HG02571 (cell line): ENCODE measurements at regions not wholly inside any gene's neighbourhood (a gene's known extent, or its start where the extent isn't known, plus 50 kb on each side); places are given as distances from the start of the nearest gene placed in this dataset.

ENCODE experiments used
- ATAC-seq: cut with Tn5 transposase; IDR thresholded peaks from one replicate; pipeline ENCODE4 v1.9.1; 2021; ENCODE audit warnings: mild to moderate bottlenecking, moderate library complexity; ENCODE audit not compliant: unreplicated experiment

DNA sequence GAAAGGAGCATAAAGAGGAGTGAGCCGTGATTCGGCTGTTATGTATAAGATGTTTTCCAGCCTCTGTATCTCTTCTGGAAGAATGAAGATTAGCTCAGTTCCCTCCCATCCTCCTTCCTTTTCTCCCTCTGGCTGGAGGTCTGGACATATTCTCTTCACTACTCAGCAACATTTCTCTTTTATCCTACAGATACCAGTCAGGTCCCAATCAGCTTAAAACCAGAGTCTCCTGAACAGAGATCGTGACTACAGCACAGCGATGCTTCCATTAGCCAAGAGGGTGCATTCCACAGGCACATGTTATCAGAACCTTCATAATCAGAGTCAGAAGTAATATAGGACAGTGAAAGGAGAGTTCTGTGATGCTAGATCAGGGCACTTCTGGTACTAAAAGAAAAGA lies 133.9 kb upstream of the SOX4 start:
- ATAC-seq: no peak

DNA sequence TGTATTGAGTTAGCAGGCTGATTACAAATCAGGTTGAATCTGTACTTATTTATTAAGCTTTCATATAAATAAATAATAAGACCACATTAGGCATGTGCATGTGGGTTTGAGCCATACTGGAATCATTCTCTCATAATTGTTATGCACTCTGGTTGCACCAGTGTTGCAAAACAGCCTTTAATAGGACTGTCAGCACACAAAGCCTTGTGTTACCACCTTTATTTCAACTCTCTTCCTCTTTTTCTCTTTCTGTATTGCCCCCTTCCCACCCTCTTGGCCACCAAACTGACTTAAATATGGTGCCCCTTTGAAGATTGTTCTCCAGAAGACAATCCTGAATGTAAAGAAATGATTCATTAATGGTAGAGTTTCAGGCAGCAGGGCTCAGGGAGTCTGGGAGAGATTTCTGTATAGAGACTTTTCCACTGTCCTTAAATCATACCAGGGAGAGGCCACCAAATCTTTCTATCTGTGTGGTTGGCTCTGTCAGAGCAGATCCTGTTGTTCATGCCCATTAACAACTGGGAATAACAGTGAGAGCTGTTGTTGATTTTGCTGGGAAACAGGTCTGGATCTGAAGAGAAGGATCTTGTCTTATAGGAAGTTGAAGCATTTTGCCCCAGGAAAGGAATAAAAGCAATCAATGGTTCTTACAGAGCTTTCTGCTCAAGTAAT lies 131.6 kb upstream of the SOX4 start:
- ATAC-seq: no peak

DNA sequence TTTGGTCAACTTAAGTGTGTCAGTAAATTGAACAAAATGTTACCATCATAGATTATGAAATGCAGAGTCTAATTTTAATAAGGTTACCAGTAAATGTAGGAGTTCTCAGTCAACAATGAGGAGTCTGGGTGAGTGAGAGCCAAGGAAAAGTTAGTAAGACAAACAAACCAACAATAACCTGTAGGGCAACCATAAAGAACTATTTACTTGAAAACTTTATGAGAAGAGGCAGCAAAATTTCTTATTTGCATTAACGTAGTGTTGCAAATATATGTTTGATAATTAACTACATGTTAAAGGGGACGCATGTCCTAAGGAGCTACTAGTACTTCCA lies 131.1 kb upstream of the SOX4 start:
- no peak for ATAC-seq

DNA sequence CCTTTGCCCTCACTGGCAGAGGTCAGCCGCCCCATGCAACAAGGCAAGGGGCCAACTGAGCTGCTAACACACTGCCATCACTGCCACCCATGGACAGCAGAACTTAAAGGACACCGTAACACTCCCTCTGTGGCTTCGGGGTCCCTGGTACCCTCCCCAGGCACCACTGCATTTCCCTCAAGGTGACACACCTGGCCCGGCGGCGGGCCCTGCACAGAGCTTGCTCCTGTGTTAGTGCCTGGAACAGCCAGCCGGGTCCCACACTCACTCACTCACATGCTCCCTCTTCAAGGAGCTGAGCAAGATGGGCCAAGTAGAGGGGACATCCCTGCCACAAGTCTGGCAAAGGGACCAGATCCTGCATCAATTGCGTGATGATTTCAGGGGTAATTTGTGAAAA lies 126.5 kb upstream of the SOX4 start:
- ATAC-seq: no peak

DNA sequence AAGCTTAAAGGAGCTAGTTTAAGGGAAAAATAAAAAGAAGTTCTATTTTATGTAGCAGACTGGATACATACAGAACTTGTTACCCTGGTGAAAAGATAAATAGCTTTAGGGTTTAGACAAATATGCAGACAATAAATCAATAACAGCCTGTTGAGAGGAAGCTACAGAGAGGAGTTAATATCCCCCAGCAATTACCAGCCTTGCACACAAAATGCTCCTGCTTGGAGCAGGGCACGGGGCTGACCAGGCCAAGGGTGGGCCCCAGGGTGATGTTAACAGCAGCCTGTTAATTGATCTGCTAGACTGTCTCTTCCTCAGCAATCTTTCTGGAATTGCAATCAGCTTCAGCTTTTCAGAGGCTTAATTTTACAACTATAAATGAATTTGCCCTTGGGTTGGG lies 125.1 kb upstream of the SOX4 start:
- ATAC-seq: no peak

DNA sequence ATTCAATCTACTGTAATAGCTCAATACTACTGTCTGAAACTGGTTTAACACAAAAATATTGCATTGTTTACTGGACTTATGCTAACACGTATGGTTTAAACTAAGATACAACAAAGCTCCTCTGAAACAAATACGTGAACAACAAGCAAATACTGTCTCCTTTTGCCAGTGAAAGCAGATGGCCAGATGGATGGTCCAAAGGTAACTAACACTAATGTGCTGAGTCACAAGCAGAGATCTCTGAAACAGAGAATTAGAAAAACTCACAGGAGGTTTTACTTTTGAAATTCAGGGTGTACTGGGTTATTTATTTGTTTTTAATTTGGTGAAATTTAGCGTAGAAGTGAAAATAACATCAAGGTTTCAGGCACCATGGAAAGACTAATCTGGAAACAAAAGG lies 124.3 kb upstream of the SOX4 start:
- no peak for ATAC-seq

DNA sequence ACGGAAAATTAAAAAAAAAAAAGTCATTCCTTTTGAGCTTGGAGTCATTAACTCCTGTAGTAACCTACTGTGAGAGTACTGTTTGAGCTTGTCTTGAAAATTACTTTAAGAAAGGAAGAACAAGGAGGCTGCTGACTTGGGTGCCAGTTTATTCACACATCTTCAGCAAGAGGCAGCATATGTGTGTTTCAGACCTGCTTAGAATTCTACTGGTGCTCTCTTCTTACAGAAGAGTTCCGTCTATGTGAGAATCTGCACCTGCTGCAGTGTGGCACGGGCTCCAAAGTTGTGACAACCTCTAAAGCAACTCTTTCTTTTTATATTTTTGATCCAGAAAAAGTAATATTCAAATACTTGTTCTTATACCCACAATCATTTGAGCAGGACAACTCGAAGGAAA lies 117.4 kb upstream of the SOX4 start:
- ATAC-seq: no peak

DNA sequence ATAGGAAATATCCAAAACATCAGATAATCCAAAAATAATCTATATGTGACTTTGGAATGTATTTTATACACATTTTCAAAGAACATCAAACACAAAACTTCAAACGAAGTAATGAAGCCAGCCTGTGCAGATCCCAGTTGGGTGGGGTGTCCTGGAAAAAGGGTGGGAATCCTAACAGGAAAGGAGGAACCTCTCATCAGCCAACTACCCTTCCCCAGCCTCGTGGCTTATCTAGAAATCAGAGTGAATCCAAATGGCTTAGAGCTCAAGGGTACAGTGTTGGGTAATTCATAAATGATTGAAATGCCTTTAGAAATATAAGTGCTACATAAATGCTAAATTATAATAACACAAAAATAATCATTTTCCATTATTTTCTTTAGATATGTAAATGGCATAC lies 115.1 kb upstream of the SOX4 start:
- no peak for ATAC-seq

DNA sequence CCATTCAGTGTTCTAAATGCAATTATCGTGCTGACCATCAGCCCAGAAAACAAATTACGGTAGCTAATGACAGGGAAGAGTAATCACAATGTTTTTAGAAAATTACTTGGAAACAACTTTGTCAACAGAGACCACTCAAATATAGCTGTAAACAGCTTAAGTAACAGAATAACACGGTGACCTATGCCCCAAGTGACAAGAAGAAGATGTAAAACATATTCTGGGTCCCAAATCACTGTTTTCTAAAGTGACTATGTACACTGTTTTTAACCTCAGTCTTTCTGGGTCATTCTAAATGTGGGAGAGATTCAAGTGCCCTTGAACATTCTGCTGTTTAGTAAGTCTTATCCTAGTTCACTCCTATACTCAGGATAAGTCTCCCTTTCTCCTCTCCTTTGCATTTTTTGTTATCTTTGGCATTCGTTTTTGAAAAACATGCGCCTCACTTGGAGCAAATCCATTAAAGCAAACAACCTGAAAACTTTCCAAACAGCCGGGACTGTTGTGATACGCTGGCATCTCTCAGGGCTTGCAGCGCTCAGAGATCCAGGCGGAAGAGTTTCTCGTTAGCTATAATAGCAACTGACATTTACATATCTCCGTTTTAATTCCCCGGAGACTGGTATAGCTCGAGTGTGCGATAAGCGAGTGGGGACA lies 114.5 kb upstream of the SOX4 start:
- no peak for ATAC-seq

DNA sequence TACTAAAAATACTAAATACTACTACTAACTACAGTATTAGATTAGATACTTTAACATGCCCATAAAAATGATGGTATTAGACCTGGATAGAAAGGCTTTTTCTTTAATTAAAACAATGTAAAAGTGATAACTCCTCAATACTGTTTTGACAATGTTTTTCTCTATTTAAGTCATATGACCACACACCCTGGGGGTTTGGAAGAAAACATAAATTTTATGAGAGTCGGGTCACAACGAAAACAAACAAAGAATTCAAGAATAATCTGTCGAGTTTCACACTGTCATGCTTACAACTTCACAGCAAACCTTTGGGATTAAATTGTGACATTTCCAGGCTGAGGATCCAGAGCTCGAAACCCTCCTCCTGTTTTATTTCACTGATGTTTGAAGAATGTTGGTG lies 107.4 kb upstream of the SOX4 start:
- no peak for ATAC-seq

DNA sequence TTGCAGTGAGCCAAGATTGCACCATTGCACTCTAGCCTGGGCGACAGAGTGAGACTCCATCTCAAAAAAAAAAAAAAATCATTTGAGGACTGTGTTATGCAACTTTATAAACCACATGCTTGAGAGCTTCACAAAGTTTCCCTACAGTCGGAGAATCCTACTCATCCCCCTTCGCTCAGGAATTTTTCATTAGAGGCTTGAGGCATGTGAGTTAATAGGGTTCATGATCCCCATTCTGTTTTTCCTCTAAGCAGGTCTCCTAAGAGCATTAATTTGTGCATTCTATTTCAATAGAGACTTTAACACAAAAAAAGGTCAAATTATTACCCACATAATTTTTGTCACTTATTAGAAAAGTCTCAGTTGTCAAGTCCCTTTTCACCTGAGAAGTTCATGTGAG lies 103.7 kb upstream of the SOX4 start:
- ATAC-seq: no peak

DNA sequence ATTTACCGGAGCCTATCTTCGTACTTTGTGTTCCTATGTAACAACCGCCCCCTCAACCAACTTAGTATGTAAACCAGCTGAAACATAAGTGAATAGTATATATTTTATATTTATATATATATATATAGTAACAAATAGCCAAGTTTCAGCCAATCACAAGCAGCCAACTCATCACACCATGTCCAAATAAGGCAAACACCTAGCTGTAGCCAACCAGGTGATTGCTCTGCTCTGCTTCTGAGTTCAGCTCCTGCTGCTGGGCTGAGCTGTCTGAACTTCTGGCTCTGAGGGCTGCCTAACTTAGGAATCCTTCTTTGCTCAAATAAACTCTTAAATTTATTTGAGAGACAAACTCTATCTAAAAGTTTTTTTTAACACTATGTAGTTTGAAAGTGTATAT lies 101.6 kb upstream of the SOX4 start:
- ATAC-seq: no peak

DNA sequence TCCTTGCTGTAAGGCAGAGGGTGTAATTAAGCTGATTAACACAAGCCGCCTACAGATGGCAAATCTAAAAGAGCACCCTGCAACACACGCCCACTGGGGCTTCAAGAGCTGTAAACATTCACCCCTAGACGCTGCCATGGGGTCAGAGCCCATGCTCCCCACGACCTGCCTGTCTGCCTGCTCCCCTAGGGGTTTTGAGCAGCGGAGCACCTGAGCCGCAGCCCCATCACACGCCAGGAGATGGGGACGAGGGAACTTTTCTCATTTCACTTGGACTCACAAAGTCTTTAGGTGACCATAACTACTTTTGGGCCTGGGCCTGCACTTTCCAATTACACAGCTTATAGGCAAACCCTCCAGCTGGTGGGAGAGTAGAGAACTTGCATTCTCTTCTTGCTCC lies 99.0 kb upstream of the SOX4 start:
- ATAC-seq: no peak

DNA sequence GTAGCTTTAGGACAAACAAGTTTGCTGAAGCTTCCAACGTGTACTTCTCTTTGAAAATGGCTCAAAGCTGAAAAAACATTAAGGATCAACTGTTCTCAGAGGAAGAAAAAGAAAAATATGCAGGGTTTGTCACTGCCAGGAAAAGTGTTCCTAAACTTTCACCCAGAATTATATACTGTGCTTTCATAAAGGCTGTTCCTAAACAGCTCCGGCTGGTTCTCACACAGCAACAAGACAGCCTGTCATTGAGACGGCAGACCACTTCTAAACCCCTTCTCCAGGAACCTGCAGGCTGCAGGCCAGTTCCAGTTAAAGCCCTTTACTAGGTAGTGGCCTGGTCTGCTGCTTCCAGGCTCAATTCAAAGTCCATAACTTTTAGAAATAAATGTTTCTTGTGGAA lies 97.4 kb upstream of the SOX4 start:
- no peak for ATAC-seq

DNA sequence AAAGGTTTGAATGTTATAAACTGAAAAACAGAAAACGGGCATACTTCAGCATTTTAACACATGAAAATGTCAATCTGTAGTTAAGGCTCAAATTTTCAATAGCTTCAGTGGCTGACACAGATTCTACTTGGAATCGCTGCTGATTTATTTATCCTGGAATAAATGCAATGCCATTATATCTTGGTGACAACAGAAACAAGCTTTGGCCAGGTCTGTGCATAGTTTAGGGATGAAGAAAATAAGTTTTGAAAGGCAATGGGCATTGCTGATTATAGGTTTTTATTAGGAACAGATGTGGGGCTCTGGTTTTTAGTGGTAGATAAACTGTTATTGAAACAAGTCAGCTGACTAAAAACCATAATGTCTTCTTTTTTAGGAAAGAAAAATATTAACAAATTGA lies 96.8 kb upstream of the SOX4 start:
- no peak for ATAC-seq

DNA sequence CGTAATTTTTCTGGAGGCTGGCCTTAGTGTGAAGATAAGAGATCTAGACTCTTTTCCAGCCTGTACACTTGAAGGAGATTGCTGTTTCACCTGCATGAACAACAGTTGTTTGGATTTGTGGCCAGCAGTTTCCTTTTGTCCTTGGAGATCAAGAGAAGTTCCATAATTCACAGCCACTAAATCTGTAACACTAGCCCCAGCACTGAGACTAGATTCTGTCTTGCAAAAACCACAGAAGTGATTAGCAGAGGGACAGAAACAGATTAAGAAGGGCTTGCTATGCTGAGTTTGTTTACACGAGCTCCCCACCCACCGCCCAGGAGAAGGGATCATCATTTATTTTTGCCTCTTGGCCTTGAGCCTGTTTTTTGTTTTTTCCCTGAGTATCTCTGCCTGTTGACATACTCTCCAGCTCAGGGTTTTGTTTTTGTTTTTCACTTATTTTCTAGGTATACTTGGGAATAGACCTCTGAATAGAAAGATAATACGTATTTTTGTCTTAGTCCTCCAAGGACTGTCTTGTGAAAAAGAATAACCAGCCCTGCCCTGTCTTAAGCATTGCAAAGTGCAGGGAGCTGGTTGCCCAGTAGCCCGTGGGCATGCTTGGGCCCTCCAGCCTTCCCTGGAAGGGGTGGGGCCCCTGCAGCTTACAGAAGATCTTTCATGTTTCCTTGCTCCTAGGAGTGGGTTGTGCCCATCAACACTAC lies 93.1 kb upstream of the SOX4 start:
- ATAC-seq: no peak

DNA sequence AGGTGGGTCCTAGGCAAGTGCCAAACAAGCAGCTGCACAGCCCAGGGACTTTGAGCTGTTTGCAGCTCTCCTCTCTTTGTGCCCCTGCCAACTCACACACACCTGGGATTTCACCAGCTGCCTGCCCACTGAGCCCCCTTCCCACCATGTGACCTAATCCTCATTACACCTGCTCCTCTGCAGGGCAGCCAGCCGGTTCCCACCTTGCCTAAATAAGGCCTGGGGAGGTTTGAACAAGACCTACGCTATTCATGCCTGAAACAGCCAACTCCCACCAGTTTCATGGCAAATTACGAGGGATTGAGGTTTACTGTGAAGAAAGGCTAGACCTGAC lies 92.6 kb upstream of the SOX4 start:
- ATAC-seq: no peak

DNA sequence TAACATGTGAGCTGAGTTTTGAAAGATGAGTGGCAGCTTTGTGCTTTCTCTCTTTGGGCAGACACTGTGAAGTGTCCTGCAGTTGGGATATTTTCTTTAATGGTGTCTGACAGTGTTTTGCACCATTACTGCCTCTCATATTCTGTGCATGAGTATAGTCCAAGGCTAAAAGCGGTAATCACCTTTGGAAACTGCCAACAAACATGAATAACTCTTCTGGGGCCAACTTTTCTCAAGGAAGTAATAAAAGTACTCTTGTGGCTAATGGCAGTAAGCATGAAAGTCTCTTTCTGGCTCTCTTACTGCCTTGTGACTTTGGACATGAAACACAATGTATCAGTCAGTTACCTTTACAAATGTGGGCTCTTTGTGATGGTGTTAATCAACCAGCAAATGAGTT lies 91.7 kb upstream of the SOX4 start:
- no peak for ATAC-seq

DNA sequence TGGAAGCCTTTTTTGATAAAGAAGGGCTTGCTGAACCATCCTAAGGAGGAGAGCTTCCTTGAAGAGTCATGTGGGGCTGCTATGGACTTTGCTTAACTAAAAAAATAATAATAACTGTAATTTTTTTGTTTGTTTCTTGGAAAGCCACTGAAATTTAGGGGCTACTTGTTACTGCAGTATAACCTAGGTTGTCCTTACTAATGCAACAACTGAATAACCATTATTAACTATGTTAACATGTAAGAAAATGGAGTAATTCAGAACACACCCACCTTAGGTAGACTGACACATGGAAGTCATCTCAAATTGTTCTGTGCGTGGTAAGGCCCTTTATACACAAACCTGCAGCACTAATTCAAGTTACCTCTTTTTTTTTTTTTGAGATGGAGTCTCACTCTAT lies 90.9 kb upstream of the SOX4 start:
- no peak for ATAC-seq

DNA sequence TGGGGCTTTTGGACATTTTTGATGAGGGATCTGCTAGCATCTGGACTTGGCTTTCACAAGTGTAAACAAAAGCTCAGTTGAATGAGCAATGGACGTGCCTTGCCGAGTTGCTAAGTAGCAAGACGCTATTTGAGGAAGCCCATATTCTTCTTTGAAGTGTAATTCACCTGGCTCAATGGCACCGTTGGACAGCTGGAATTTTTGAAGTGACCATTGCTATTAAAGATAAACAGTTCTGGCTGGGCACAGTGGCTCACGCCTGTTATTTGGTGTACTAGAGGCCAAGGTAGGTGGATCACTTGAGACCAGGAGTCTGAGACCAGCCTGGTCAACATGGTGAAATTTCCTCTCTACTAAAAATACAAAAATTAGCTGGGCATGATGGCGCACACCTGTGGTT lies 88.8 kb upstream of the SOX4 start:
- ATAC-seq: no peak

DNA sequence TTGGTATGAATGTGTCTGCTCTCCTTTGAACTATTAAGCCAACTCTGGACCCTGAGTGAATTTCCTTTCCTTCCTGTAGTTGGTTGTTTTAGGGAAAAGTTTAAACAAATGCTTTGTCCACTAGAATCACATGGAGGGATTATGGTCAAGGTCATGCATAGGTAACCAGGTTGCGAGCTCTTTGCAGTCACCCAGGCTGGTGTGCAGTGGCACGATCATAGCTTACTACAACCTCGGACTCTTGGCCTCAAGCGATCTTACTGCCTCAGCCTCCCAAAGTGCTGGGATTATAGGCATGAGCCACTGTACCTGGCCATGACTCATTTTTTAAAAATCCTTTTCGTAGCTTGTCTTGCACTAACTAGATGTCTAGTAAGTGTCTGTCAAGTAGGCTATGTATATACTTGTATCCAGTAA lies 88.0 kb upstream of the SOX4 start:
- ATAC-seq: no peak

DNA sequence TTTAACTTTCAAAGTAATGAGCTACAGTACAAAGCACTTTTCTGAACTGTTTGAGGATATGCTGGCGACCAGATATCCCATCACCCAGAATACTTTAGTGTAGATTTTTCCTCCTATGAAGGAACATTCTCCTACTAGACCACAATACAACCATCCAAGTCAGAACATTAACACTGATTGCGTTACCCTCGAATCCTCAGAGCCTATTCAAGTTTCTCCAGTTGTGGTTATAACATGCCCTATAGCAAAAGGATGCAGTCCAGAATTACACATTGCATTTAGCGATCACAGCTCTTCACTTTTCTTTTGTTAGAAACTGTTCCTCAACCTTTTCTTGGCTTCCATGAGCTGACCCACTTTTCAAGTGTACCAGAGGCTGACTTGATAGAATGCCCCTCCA lies 87.4 kb upstream of the SOX4 start:
- no peak for ATAC-seq

DNA sequence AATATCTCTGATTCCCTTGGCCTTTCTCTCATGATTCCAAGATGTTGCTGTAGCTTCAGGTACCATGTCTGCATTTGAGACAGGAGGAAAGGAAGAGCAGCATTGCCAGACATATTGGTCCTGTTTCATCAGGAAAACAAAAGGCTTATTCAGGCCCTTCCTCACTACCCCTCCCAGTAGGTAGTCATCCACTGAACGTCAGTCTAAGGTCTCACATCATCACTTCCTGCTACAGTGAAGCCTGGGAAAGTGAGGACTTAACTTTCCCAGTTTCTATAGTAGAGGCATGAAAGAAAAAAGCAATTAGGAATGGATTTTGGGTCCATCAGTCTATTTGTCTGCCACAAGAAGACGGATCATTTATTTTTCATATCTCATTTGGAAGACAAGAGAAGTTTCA lies 85.7 kb upstream of the SOX4 start:
- ATAC-seq: no peak
